Stimulated activated CD8-positive, alpha-beta memory T cell treated with anti-CD3 and anti-CD28 coated beads, Interleukin-12 subunit alpha, Interleukin-12 subunit beta, amount 100 ng/mL, for 1 hour (primary cell): ENCODE measurements at regions not wholly inside any gene's neighbourhood (a gene's known extent, or its start where the extent isn't known, plus 50 kb on each side); places are given as distances from the start of the nearest gene placed in this dataset.
"Not testable (repeated sequence)": the region's sequence is repeated elsewhere in the genome, so short reads cannot be mapped to it uniquely, and the experiment has no call there.

Experiments used
- DNase-seq: peaks from one replicate; pipeline ENCODE4 v3.0.0-alpha.2; 2020; ENCODE audit warnings: low read depth

DNA sequence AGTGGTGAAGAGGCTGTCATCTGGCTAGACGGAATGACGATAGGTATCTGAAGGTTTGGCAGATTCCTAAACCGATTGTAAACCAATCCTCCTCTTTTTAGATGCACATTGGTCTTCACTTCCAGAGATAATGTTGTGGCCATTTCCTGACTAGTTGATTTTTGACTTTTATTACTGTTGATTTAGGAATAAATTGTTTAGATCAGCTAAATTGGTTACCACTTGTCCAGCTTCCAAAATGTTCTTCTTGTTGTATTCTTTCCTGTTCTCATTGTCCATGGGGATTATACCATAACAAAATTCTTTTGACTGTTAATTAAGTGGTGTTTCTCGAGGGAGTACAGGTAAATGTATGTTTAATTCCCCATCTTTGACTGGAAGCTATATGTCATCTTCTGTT lies 119.7 kb downstream of the MACROH2A1 start:
- no peak for DNase-seq

DNA sequence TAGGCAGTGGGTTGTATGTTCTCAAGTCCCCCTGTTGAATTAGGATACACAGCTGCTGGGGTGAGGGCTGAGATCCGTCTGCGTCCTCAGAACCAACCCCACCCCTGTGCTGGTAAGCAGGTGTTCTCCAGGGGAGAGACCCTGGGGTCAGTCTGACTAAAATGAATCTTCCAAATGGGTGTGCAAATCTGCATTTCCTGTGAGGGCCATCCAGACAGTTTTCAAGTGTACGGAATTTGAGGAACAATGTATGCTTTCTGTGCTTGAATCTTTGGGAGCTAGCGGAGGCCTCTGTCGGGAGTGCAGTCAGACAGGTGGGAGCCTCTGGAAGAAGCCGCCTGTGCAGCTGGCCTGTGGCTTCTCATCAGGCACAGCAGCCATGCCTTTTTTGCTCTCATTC lies 122.9 kb downstream of the MACROH2A1 start:
- no peak for DNase-seq

GRCh38 chr5:135273212-135273611 lies 125.8 kb downstream of the MACROH2A1 start:
- DNase-seq, result no peak

DNA sequence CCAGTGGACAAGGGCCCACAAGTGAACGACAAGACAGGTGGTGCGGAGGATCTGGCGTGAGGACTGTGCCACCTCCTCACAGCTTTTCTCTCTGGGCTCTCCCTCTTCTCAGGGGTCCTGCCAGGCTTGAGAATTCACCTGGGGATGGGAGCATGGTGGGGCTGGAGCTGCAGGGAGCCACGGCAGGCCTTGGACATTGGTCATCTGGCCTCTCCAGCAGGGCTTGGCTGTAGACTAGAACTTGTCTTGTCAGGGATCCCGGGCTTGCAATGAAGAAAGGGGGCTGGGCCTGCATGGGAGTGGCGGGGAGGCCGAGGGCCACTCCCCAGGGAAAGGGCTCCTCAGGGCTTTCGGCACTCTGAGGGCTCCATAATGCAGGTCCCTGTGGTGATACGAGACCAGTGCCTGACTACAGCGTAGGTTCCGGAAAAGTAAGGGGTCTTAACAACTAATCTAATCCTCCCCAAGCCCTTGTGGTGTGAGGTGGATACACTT lies 126.7 kb downstream of the MACROH2A1 start:
- no peak for DNase-seq

- DNase-seq, result no peak
These were observed 127.3 kb downstream of the MACROH2A1 start for GRCh38 chr5:135271533-135272310.

DNA sequence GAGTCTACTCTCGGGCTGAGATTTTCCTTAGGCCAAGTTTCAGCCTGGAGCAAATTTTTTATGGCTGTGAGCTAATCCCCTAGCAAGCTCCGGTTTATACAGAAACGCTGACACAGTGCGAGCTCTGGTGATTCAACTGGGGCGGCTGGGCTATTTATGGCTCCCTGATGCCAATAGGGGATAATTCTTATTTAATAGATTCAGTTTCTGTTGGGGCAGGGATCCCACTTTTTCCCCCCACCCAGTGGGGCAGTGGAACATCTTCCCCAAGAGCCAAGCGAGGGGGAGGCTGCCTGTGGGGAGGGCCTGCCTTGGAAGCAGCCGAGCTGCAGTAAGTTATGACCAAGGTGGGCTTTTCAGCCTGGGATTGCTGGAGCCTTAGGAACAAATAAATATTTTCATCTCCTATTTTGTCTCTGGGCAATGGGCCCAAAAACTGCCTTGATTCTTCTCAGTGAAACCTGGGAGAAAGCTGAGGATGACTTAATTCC lies 129.1 kb downstream of the MACROH2A1 start:
- DNase-seq, result no peak

DNA sequence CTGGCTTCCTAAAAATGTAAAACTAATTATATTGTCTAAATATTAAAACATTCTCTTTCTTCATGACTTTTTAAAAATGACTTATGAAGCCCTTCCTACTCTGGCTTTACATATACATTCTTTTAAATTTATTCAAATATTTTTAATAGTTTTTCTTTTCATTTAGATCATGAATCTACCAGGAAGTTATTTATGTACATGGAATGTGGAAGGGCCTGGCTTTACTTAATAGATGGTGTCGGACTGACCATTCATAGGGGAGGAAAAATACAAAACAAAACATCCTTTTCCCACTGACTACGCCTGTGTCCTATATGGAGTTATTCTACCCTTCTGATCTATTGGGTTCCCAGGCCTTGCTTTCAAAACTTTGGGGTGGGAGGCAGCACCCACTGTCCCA lies 129.8 kb downstream of the MACROH2A1 start:
- DNase-seq, result no peak

GRCh38 chr5:135266975-135267374 lies 132.1 kb downstream of the MACROH2A1 start:
- DNase-seq, result no peak

DNA sequence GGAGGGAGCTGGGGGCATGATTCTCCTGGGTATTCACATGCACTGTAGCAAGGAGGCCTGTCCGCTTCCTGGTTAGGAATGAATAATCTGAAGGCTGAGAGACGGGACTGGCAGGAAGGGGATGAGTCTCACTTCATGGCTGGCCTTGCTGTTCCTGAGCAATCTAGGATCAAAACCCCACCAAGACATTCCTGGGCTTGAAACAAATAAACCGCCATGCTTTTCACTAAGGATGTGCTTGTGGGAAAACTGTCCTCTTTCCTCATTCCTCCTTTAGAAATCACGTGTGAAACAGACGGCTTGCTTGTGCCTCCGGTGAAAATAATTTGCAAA lies 132.8 kb downstream of the MACROH2A1 start:
- no peak for DNase-seq

DNA sequence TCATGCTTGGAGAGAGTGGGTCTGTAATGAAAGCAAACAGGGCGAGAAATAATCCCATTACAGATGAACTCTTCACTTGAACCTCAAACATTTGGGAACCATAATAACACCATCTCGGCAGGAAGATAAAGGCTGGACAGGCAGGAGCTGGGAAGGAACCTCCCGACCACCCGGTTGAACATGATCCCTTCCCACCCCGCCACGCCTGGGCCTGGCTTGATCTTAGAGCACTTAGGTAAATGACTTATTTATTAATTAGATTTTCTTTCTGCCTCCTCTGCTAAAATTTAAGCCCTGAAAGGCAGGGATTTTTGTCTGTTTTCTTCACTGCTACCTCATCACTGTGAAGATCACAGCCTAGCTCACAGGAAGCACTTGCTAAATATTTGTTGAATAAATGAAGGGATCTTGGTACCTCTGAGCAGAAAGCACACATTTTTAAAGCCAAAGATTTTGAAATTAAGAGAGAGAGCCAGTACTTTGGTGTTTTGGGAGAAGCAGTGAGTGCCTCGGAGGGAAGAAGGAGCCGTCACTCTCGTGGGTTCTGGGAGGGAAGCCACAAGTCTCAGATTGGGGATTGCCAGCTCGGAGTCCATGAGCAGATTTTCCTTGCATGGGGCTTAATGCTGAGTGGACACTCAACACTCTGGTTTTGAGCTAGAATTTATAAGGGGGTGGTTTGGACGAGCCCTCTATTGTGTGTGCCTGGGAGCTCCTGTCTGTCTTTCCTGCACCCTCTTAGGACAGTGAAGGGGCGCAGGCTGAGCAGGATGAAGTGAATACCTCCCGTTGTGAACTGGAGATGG lies 133.3 kb downstream of the MACROH2A1 start:
- no peak for DNase-seq

DNA sequence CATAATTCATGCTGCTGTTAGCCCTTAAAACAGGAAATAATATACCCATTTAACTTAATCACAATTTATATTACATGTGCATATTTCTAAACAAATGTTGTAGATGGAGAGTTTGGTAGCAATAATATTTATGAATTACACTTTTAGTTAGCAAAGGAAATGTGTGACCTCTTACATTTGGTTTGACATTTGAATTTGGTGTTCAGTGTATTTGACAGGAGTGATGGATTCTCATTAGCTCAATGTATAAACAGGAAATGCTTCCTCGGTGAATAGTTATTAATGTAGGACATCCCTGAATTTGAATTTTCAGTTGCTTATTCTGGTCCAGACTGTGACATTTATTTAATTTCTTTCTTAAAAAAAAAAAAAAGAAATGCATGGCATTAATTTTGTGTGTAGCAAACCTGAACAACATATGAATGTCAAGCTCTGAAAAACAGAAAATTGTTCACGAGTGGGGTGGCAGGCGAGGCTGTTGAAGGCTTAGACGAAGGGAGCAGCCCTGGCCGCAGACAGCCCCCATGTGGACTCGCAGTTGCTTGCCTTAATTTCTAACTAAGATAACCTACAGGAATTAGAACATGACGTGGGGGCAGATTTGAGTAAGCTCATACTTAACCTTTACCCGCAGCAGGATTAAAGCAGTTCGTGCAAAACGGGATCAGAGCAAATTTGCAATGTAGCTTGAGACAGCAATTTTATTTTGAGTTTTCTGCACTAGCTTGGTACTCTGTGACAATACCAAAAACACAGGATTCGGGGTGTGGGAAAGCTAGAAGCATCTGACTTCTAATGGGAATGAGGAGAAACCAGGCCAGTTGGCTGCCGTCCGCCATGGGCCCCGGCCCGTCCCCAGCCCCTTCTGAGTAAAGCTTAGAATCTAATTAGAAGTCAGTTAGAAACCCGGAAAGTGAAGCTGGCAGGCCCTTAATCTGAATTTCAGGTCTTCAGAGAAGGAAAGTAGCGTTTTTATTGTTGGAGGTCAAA lies 134.3 kb downstream of the MACROH2A1 start:
- DNase-seq, result no peak

DNA sequence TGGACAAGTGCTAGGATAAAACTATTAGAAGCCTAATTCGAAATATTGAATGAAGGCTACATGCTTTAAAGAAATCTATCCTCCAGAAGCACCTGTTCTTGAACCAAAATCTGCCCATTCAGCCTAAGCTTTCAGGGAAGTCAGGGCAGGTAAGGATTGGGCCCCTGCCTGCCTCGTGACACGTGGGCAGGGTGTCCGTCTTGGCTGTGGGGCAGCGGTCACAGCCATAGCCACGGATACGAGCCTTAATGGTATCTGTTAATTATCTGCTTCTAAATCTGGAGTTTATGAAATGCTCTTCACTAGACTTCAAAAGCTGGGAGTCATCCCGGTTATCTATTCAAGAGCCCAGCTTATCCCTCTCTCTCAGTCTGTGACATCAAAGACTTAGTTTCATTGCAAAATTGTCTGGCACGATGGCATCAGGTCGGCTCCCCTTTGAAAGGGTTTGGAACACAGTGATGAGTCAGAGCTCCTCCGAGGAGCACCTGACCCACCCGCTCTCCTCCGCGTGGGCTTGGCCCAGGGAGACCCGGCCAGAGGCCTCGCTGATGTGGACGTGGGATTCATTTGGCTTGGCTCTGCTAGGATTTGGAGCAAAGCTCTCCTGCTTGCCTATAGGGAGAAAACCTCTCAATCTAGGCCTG lies 135.9 kb downstream of the MACROH2A1 start:
- DNase-seq, result no peak

- DNase-seq, result no peak
These were observed 136.7 kb downstream of the MACROH2A1 start for GRCh38 chr5:135262364-135262763.

DNA sequence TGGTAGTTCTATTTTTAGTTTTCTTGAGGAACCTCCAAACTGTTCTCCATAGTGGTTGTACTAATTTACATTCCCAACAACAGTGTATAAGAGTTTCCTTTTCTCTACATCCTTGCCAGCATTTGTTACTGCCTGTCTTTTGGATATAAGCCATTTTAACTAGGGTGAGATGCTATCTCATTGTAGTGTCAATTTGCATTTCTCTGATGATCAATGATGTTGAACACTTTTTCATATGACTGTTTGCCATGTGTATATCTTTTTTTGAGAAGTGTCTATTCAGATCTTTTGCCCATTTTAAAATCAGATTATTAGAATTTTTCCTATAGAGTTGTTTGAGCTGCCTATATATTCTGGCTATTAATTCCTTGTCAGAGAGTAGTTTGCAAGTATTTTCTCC lies 138.9 kb downstream of the MACROH2A1 start:
- not testable (repeated sequence) for DNase-seq

GRCh38 chr5:135255461-135256178 lies 143.4 kb downstream of the MACROH2A1 start:
- no peak for DNase-seq

DNA sequence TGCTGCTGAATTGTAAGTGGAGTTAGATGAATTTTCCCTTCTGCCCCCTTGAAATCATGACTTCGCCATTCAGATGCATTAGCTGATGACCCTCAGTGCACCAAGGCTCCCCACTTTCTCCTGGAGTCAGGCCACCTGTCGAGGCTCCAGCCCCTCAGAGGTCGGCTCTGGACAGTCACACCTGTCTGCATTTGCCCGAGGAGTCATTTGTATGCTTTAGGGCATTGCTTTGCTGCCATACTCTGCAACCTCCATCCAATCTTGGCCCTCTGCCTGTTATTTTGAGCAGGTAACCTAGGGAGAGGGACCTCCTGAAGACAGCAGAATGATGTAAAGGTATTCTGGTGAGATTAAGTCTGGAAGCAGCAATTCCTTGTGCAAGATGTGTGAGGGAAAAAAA lies 144.8 kb downstream of the MACROH2A1 start:
- DNase-seq, result no peak

- DNase-seq, result no peak
These were observed 145.3 kb downstream of the MACROH2A1 start for GRCh38 chr5:135253601-135254178.

- no peak for DNase-seq
These were observed 147.9 kb downstream of the MACROH2A1 start for GRCh38 chr5:135251093-135251492.

DNA sequence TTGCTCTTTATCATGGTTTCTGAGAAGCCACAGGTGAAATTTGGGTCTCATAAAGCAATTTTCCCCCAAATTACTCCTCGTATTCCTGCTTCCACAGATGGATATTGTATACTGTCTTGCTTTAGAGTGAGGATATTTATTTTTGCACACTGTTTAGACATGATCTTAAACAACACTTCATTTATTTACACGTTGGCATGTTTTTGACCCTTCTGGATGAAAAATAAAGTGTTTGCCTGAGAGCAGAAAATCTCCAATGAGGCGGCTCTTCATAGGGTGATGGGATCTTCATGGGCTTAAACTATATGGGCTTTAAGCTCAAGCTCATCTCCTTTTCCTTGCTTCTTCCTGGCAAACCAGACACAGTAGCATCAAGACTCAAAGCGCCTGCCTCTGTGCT lies 148.4 kb downstream of the MACROH2A1 start:
- DNase-seq, result no peak

DNA sequence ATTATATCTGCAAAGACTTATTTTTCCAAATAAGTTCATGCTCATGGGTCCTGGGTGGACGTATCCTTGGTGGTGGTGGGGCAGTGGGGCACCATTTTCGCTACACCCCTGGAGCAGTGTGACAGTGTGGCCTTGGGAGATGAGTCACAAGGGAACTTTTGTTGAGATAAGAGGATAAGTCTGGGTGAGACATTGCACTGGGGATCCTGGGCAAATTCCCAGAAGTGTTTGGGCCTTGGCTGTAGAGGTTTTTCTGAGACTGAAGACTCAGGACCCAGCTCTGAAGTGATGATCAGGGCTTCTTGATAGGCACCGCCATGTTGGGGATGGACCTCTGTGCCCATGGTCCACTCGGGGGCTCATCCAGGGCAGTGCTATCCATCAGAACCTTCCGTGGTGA lies 149.4 kb downstream of the MACROH2A1 start:
- DNase-seq, result no peak
